ENCODE measurements at regions not wholly inside any gene's neighbourhood (a gene's known extent, or its start where the extent isn't known, plus 50 kb on each side); places are given as distances from the start of the nearest gene placed in this dataset.

- no peak for TF ChIP-seq POLR2A (IDR thresholded peaks at IDR 0.05)
- no peak for TF ChIP-seq CTCF (IDR thresholded peaks at IDR 0.05)
- Histone ChIP-seq H3K9me3 (peaks cover 0 to 3% (median 0%) of the 10 kb centered on the region in 4 donors), H3K4me1 (no peaks in the 10 kb centered on the region), H3K36me3 (no peaks in the 10 kb centered on the region), H3K4me3 (no peak overlapping the region), H3K27ac (no peak overlapping the region), H3K27me3 (no peaks in the 10 kb centered on the region)
- DNase-seq = no peak
These were observed 264.8 kb upstream of the TENM4 start for GRCh38 chr11:79705648-79706047.

- Histone ChIP-seq H3K4me1 (no peaks in the 10 kb centered on the region), H3K9me3 (peaks cover 0 to 3% (median 0%) of the 10 kb centered on the region in 4 donors), H3K36me3 (no peaks in the 10 kb centered on the region), H3K27me3 (no peaks in the 10 kb centered on the region), H3K27ac (no peak overlapping the region), H3K4me3 (no peak overlapping the region)
- no peak for DNase-seq
- TF ChIP-seq CTCF (IDR thresholded peaks at IDR 0.05) (no peak), POLR2A (IDR thresholded peaks at IDR 0.05) (no peak)
These were observed 261.5 kb upstream of the TENM4 start for GRCh38 chr11:79702303-79702702.

- TF ChIP-seq CTCF (IDR thresholded peaks at IDR 0.05) = no peak
- TF ChIP-seq POLR2A (IDR thresholded peaks at IDR 0.05) = no peak
- H3K27ac ChIP-seq = no peak overlapping the region
- H3K4me3 ChIP-seq = no peak overlapping the region
- DNase-seq = no peak
- H3K4me1 ChIP-seq = no peaks in the 10 kb centered on the region
- H3K9me3 ChIP-seq = peaks cover 0 to 3% (median 0%) of the 10 kb centered on the region in 4 donors
- no peaks in the 10 kb centered on the region for H3K36me3 ChIP-seq
- H3K27me3 ChIP-seq = no peaks in the 10 kb centered on the region
These were observed 258.4 kb upstream of the TENM4 start for GRCh38 chr11:79699246-79699645.

- H3K27ac ChIP-seq = no peak overlapping the region
- no peak for TF ChIP-seq CTCF (IDR thresholded peaks at IDR 0.05)
- TF ChIP-seq POLR2A (IDR thresholded peaks at IDR 0.05) = no peak
- no peak for DNase-seq
- no peaks in the 10 kb centered on the region for H3K27me3 ChIP-seq
- no peaks in the 10 kb centered on the region for H3K4me1 ChIP-seq
- no peak overlapping the region for H3K4me3 ChIP-seq
- H3K9me3 ChIP-seq = peaks cover 0 to 3% (median 0%) of the 10 kb centered on the region in 4 donors
- H3K36me3 ChIP-seq = no peaks in the 10 kb centered on the region
These were observed 257.1 kb upstream of the TENM4 start for GRCh38 chr11:79697905-79698304.

GRCh38 chr11:79694368-79694767 lies 253.5 kb upstream of the TENM4 start:
- TF ChIP-seq CTCF (IDR thresholded peaks at IDR 0.05) = no peak
- no peak for TF ChIP-seq POLR2A (IDR thresholded peaks at IDR 0.05)
- no peaks in the 10 kb centered on the region for H3K9me3 ChIP-seq
- H3K4me1 ChIP-seq = no peaks in the 10 kb centered on the region
- H3K36me3 ChIP-seq = no peaks in the 10 kb centered on the region
- H3K27me3 ChIP-seq = no peaks in the 10 kb centered on the region
- no peak overlapping the region for H3K27ac ChIP-seq
- DNase-seq = no peak
- no peak overlapping the region for H3K4me3 ChIP-seq

- no peaks in the 10 kb centered on the region for H3K4me1 ChIP-seq
- no peaks in the 10 kb centered on the region for H3K9me3 ChIP-seq
- no peak overlapping the region for H3K4me3 ChIP-seq
- DNase-seq = no peak
- no peaks in the 10 kb centered on the region for H3K27me3 ChIP-seq
- no peak overlapping the region for H3K27ac ChIP-seq
- no peak for TF ChIP-seq CTCF (IDR thresholded peaks at IDR 0.05)
- TF ChIP-seq POLR2A (IDR thresholded peaks at IDR 0.05) = no peak
- no peaks in the 10 kb centered on the region for H3K36me3 ChIP-seq
These were observed 250.6 kb upstream of the TENM4 start for GRCh38 chr11:79691445-79691844.

Data from Peyer's patch (tissue), 4 donors.